Small intestine (tissue), 7 donors: ENCODE measurements at regions not wholly inside any gene's neighbourhood (a gene's known extent, or its start where the extent isn't known, plus 50 kb on each side); places are given as distances from the start of the nearest gene placed in this dataset.

ENCODE experiments used
- DNase-seq, 2 donors: peaks; one replicate each; pipeline versions ENCODE4 v3.0.0 to v3.0.0-alpha.2; 2013
- FAIRE-seq: peaks from 2 replicates; lab custom pipeline; 2012; peaks lifted over from hg19 to GRCh38; lab: Jason Lieb, UNC
- H3K27ac ChIP-seq, 3 donors: one replicate each; pipeline ENCODE4 v1.5.1; 2013; ENCODE audit warnings: low read length in 2 of 3, mild to moderate bottlenecking in 2 of 3, control low read depth in 1 of 3, inconsistent platforms in 1 of 3, low read depth in 1 of 3, moderate library complexity in 1 of 3
- H3K27me3 ChIP-seq, 3 donors: one replicate each; pipeline ENCODE4 v1.6.1; 2013; ENCODE audit warnings: low read length in 3 of 3, inconsistent platforms in 1 of 3; ENCODE audit not compliant: control insufficient read depth in 3 of 3, insufficient read depth in 3 of 3
- H3K36me3 ChIP-seq, 3 donors: one replicate each; pipeline ENCODE4 v1.6.1; 2013; ENCODE audit warnings: low read length in 3 of 3, inconsistent platforms in 1 of 3, low read depth in 1 of 3, mild to moderate bottlenecking in 1 of 3, moderate library complexity in 1 of 3; ENCODE audit not compliant: control insufficient read depth in 3 of 3, insufficient read depth in 2 of 3
- H3K4me1 ChIP-seq, 3 donors: one replicate each; pipeline ENCODE4 v1.6.1; 2013; ENCODE audit warnings: low read length in 2 of 3, inconsistent platforms in 1 of 3, low read depth in 1 of 3, mild to moderate bottlenecking in 1 of 3, moderate library complexity in 1 of 3; ENCODE audit not compliant: control insufficient read depth in 3 of 3, insufficient read depth in 2 of 3
- H3K4me3 ChIP-seq, 3 donors: one replicate each; pipeline ENCODE4 v1.5.1; 2013; ENCODE audit warnings: low read length in 3 of 3, control low read depth in 1 of 3, inconsistent platforms in 1 of 3, low read depth in 1 of 3, mild to moderate bottlenecking in 1 of 3, moderate library complexity in 1 of 3
- H3K9me3 ChIP-seq, 2 donors: one replicate each; pipeline ENCODE4 v1.6.1; 2013; ENCODE audit warnings: low read depth in 1 of 2, low read length in 1 of 2; ENCODE audit not compliant: control insufficient read depth in 2 of 2, insufficient read depth in 1 of 2
- donor health status: healthy with polysubstance abuse.
- donor health status: control.
- donor health status: control.
- donor health status: Bipolar disorder and iron deficiency.
- donor health status: healthy.

- Histone ChIP-seq H3K36me3 (no peaks in the 10 kb centered on the region), H3K4me3 (no peak overlapping the region), H3K9me3 (peaks cover 0 to 4% of the 10 kb centered on the region in 2 donors), H3K4me1 (no peaks in the 10 kb centered on the region), H3K27me3 (no peaks in the 10 kb centered on the region), H3K27ac (no peak overlapping the region)
- no peak for FAIRE-seq
- no peak for DNase-seq
Measured at GRCh38 chr4:72627723-72628122, 58.7 kb upstream of the ADAMTS3 start.
